SJCRH30 (cell line): ENCODE measurements at regions not wholly inside any gene's neighbourhood (a gene's known extent, or its start where the extent isn't known, plus 50 kb on each side); places are given as distances from the start of the nearest gene placed in this dataset.

Experiments used
- DNase-seq, 2 experiments: peaks; one replicate each; pipeline ENCODE4 v3.0.0-alpha.2; 2015 to 2020
- H3K27ac ChIP-seq: fragments of 250-450 bp; sonication (Bioruptor Pico); 2 replicates; pipeline ENCODE4 v1.5.1; 2020; ENCODE audit warnings: mild to moderate bottlenecking, moderate library complexity
- H3K27me3 ChIP-seq: fragments of 250-450 bp; sonication (Bioruptor Pico); 2 replicates; pipeline ENCODE4 v1.5.1; 2020; ENCODE audit warnings: mild to moderate bottlenecking, moderate library complexity
- H3K36me3 ChIP-seq: fragments of 250-450 bp; sonication (Bioruptor Pico); 2 replicates; pipeline ENCODE4 v1.5.1; 2020; ENCODE audit warnings: mild to moderate bottlenecking, moderate library complexity
- H3K4me1 ChIP-seq: fragments of 250-450 bp; sonication (Bioruptor Pico); 2 replicates; pipeline ENCODE4 v1.5.1; 2020; ENCODE audit warnings: mild to moderate bottlenecking, moderate library complexity
- H3K4me3 ChIP-seq: fragments of 250-450 bp; sonication (Bioruptor Pico); 2 replicates; pipeline ENCODE4 v1.5.1; 2020; ENCODE audit warnings: mild to moderate bottlenecking, moderate library complexity
- H3K9me3 ChIP-seq: fragments of 250-450 bp; sonication (Bioruptor Pico); replicated peaks from 2 replicates; pipeline ENCODE4 v1.5.1; 2020; ENCODE audit warnings: mild to moderate bottlenecking, moderate library complexity

DNA sequence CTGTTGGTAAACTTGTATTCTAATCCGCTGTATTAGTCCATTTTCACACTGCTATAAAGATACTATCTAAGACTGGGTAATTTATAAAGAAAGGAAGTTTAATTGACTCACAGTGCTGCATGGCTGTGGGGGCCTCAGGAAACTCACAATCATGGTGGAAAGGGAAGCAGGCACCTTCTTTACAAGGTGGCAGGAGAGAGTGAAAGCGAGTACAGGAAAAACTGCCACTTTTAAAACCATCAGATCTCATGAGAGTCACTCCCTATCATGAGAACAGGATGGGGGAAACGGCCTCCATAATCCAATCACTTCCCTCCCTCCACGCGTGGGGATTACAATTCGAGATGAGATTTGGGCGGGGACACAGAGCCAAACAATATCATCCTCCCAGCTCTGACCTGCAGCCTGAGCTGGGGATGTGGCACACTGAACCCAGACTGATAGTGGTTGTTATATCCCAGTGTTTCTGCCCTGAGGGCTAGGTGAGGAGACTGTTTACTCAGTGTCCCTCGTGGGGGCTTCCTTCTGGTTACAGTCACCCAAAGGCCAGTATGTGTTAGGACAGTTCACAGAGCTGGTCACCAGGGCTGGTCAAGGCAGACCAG lies 488.3 kb downstream of the KDM4C start:
- Histone ChIP-seq H3K4me3 (no peak overlapping the region), H3K36me3 (no peaks in the 10 kb centered on the region), H3K27ac (no peak overlapping the region), H3K4me1 (no peaks in the 10 kb centered on the region), H3K9me3 (no peaks in the 10 kb centered on the region), H3K27me3 (no peaks in the 10 kb centered on the region)
- DNase-seq = no peak

DNA sequence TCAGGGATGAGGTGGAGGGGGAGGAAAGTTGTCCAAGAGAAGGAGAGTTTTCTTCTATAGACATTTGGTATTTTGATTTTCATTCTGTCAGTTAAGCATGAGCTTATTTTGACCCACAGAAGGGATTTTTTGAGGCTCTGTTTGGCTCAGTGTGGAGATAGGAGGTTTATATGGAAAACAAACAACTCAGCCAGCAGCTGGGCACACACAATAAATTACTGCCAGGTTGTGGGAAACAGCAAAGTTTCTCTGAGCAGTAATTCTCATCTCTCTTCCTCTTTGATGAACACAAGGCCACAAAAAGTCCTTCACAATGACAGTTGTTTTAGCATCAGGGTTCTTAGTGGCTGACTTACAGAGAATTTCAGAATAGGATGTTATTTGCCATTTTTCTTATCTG lies 486.1 kb downstream of the KDM4C start:
- no peaks in the 10 kb centered on the region for H3K27me3 ChIP-seq

DNA sequence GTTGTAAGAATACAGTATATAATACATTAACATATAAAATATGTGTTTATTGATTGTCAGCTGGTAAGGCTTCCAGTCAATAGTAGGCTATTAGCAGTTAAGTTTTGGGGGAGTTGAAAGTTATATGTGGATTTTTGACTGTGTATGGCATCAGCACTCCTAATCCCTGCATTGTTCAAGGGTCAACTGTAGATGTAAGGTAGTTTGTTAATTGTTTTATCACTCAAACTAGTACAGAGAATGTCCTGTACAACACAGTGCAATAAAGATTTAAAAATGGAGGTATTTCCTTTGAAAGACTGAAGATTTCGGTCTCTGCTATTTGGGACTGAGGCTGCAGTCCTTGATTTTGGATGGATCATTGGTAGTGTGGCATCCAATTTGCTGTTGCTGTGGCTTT lies 484.4 kb downstream of the KDM4C start:
- H3K4me3 ChIP-seq = no peak overlapping the region
- no peaks in the 10 kb centered on the region for H3K9me3 ChIP-seq
- H3K4me1 ChIP-seq = no peaks in the 10 kb centered on the region
- H3K27me3 ChIP-seq = no peaks in the 10 kb centered on the region
- H3K36me3 ChIP-seq = no peaks in the 10 kb centered on the region
- H3K27ac ChIP-seq = no peak overlapping the region
- no peak for DNase-seq

More for the DNA sequence above, 486.1 kb downstream of the KDM4C start:
- DNase-seq = no peak
- no peak overlapping the region for H3K4me3 ChIP-seq
- H3K4me1 ChIP-seq = no peaks in the 10 kb centered on the region
- H3K9me3 ChIP-seq = no peaks in the 10 kb centered on the region
- H3K36me3 ChIP-seq = no peaks in the 10 kb centered on the region
- H3K27ac ChIP-seq = no peak overlapping the region

DNA sequence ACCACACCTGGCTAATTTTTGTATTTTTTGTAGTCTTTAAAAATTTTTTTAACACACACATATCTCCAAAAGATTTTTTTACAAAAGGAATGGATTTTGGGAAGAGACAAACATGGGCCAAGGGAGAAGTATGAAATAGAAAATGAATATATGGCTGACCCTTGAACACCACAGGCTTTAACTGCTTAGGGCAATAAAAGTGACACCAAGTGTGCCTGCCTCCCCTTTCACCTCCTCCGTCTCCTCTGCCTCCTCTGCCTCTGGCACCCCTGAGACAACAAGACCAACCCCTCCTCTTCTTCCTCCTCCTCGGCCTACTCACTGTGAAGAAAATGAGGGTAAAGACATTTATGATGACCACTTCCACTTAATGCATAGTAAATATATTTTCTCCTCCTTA lies 483.9 kb downstream of the KDM4C start:
- Histone ChIP-seq H3K36me3 (no peaks in the 10 kb centered on the region), H3K4me1 (no peaks in the 10 kb centered on the region), H3K27me3 (no peaks in the 10 kb centered on the region), H3K27ac (no peak overlapping the region), H3K9me3 (no peaks in the 10 kb centered on the region), H3K4me3 (no peak overlapping the region)
- no peak for DNase-seq

DNA sequence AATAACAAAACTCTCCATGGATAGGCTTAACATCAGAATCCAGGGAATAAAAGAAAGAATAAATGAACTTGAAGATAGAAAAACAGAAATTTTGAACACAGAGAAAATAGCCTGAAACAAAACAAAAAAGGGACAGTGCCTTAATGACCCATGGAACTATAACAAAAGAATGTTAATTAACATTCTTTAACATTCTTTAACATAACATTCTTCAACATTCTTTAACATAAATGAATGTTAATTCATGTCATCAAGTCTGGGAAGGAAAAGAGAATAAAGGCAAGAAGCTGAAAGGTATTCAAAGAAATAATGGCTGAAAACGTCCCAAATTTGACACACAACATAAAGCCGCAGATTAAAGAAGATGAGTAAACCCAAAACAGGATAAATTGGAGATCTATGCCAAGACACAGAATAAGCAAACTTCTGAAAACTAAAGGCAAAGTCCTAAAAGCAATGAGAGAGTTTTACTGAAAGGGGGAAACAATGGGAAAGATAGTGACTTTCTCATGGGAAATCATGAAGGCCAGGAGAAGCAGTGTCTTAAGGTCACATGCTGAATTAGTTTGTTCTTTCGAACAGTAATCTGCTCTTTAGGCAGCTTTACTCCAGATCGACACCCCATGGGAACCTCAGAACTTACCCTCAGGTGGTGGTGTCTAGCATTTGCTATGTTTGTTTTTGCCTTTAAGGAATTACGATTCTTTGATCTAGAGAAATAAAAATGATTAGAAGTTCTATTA lies 483.0 kb downstream of the KDM4C start:
- Histone ChIP-seq H3K4me3 (no peak overlapping the region), H3K27me3 (no peaks in the 10 kb centered on the region), H3K4me1 (no peaks in the 10 kb centered on the region), H3K9me3 (no peaks in the 10 kb centered on the region), H3K36me3 (no peaks in the 10 kb centered on the region), H3K27ac (no peak overlapping the region)
- no peak for DNase-seq

DNA sequence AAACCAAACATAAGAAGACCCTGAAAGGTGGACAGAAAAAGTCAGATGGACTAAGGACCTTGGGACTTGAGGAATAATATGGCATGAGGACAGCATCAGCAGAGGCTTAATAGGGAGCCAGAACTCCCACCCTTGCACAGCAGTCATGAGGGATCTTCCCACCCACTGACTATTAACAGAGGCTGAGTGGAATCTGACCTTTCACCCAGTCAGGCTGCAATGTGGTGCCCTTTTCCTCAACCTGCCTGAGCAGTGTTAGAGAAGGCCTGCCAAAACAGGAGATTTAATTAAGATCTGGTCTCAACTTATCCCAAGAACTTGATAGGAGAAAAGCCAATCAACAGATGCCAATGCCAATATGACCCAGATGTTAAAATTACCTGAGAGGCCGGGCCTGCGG lies 481.9 kb downstream of the KDM4C start:
- H3K4me3 ChIP-seq = no peak overlapping the region
- no peaks in the 10 kb centered on the region for H3K36me3 ChIP-seq
- H3K9me3 ChIP-seq = no peaks in the 10 kb centered on the region
- H3K4me1 ChIP-seq = no peaks in the 10 kb centered on the region
- H3K27ac ChIP-seq = no peak overlapping the region
- DNase-seq = no peak
- no peaks in the 10 kb centered on the region for H3K27me3 ChIP-seq

DNA sequence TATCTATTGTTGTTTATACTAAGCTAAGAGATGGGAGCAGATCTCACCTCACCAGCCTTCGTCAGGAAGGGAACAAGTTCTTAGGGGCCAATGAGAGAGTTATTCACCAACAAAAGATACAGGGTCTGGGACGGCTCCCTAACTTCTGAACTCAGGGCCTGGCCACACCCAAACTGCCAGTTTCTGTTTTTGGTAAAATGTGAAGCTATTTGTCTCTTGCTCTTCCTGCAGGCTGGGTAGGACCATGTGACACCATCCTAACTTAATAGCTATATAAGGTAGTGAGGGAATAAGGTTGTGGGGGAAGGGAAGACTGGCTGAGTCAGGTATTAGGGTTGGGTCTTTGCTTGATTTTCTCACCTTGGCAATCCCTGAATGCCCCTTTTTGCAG lies 480.5 kb downstream of the KDM4C start:
- H3K4me1 ChIP-seq = no peaks in the 10 kb centered on the region
- H3K27me3 ChIP-seq = no peaks in the 10 kb centered on the region
- H3K4me3 ChIP-seq = no peak overlapping the region
- no peaks in the 10 kb centered on the region for H3K36me3 ChIP-seq
- no peaks in the 10 kb centered on the region for H3K9me3 ChIP-seq
- no peak for DNase-seq
- H3K27ac ChIP-seq = no peak overlapping the region

DNA sequence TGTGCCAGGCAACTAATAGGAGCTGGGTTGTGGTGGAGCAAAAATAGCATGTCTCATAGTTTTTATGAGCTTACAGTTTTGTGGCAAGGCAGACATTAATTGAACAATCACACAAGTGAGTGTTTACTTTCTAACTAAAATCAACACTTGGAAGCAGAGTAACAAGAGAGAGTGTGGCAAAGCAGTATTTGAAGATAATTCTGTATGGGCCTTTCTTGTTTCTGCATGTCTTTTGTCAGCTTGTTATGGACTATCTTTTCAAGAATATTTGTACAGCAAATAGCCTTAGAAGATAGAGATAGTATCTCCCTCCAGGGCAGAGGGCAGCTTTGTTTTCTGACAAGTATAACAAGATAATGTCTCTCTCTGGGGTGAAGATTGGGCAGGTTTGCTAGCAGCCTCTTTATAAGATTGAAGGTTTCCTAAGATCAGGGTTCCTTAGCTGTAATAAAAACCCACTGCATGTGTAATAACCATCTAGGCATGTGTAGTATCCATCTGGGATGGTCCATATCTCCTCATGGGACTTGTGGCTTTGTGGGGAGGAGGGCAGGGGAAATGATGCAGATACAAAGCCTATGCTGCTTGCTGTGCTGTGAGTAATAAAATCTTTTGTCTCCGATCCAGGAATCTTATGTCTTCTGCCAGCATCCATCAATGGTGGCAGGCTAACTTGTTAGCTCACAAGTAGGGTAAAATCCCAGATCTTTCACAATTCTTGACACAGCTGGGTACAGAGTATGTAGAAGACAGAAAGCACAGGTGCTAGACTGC lies 479.9 kb downstream of the KDM4C start:
- Histone ChIP-seq H3K27ac (no peak overlapping the region), H3K27me3 (no peaks in the 10 kb centered on the region), H3K4me1 (no peaks in the 10 kb centered on the region), H3K36me3 (no peaks in the 10 kb centered on the region), H3K4me3 (no peak overlapping the region), H3K9me3 (no peaks in the 10 kb centered on the region)
- no peak for DNase-seq

DNA sequence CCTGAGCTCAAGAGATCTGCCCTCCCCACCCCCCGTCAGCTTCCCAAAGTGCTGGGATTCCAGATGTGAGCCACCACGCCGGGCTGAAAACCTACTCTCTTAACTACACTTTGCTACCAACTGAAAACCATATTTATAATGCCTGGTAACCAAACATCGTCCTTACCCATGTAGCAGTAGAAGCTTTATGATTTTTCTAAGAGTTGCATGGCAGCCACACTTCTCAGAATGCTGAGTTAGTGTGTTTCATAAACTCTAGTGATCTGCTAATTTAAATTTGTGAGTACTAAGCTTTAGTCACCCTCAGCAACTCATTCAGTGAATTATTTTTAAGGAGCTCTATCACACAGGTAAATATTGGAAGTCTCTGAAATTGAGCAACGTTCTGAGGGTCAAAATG lies 478.4 kb downstream of the KDM4C start:
- no peak overlapping the region for H3K27ac ChIP-seq
- no peak overlapping the region for H3K4me3 ChIP-seq
- H3K4me1 ChIP-seq = no peaks in the 10 kb centered on the region
- H3K27me3 ChIP-seq = no peaks in the 10 kb centered on the region
- no peaks in the 10 kb centered on the region for H3K9me3 ChIP-seq
- no peak for DNase-seq
- no peaks in the 10 kb centered on the region for H3K36me3 ChIP-seq

DNA sequence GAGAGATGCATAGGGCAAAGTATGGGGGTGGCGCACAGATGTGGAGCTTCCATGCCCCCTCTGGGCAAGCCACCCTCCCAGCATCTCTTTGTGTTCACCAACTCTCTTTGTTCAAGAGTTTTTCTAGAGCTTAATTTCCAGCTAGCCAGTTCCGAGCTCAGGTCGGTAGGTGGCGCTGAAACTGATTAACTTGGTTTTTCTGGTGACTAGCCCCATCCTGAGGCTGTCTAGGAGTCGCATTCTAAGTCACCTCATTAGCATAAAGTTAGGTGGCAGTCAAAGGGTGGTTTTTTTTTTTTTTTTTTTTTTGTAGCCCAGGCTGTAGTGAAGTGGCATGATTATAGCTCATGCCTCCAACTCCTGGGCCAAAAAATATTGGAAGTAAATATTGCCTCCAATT lies 476.4 kb downstream of the KDM4C start:
- Histone ChIP-seq H3K4me3 (no peak overlapping the region), H3K36me3 (no peaks in the 10 kb centered on the region), H3K4me1 (no peaks in the 10 kb centered on the region), H3K27me3 (no peaks in the 10 kb centered on the region), H3K27ac (no peak overlapping the region), H3K9me3 (no peaks in the 10 kb centered on the region)
- peak; percentile 24 to 66 for DNase-seq

DNA sequence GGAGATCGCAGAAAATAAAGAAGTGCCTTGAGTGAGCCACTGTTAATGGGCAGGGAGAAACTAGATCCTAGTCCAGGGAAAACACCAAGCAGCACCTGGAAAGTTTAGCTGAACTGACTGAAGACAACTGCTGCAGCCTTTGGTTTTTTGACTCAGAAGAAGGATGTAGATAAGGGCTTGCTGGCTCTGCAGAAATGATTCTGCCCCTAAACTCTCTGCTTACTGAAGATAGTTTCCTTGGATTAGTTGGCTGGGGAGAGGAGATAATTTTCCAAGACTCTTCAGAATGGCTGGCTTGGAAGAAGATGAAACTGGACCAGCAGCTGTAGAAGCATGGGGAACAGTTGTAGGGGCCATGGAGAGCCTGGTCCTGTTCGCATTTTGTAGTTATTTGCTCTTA lies 471.8 kb downstream of the KDM4C start:
- Histone ChIP-seq H3K4me1 (no peaks in the 10 kb centered on the region), H3K36me3 (no peaks in the 10 kb centered on the region), H3K27ac (no peak overlapping the region), H3K4me3 (no peak overlapping the region), H3K27me3 (no peaks in the 10 kb centered on the region), H3K9me3 (no peaks in the 10 kb centered on the region)
- DNase-seq = no peak

DNA sequence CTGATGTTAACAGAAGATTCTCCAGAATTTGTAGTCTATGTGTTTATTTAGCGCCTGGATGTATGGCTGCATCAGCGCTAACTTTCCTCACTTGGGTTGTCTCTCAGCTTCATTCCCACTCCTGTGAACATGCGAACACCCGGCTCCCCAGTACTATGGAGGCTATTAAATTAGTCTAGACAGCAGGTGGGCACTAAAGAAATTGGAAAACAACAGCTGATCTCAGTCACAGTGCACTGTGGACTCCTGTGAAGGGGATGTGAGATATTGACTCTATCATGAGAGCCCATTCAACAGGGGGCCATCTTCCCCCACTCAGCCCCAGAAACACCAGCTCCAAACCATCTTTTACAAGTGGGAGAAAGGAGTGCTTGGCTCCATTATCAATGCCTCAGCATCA lies 471.0 kb downstream of the KDM4C start:
- Histone ChIP-seq H3K4me3 (no peak overlapping the region), H3K27me3 (no peaks in the 10 kb centered on the region), H3K27ac (no peak overlapping the region), H3K9me3 (no peaks in the 10 kb centered on the region), H3K4me1 (no peaks in the 10 kb centered on the region), H3K36me3 (no peaks in the 10 kb centered on the region)
- peak in 1 of 2 experiments; percentile 13 for DNase-seq

DNA sequence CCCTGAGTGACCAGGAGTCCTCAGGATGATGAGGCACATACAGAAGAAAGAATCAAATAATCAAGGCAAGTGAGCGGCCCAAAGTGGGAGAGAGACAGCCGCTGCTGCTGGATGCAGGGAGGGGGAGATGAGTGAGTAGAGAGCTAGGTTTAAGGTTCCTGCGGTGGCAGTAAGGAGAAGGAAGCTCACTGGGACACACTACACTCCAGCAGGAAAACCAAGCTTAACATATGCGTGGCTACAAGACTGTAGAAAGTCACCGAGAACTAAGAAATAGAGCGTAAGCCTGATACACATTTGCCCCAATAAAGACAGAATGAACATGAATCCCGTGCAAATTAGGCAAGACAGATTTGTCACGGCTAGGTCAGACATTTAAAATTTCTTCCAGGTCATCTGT lies 470.2 kb downstream of the KDM4C start:
- Histone ChIP-seq H3K27me3 (no peaks in the 10 kb centered on the region), H3K27ac (no peak overlapping the region), H3K4me1 (no peaks in the 10 kb centered on the region), H3K36me3 (no peaks in the 10 kb centered on the region), H3K9me3 (no peaks in the 10 kb centered on the region), H3K4me3 (no peak overlapping the region)
- DNase-seq = no peak

DNA sequence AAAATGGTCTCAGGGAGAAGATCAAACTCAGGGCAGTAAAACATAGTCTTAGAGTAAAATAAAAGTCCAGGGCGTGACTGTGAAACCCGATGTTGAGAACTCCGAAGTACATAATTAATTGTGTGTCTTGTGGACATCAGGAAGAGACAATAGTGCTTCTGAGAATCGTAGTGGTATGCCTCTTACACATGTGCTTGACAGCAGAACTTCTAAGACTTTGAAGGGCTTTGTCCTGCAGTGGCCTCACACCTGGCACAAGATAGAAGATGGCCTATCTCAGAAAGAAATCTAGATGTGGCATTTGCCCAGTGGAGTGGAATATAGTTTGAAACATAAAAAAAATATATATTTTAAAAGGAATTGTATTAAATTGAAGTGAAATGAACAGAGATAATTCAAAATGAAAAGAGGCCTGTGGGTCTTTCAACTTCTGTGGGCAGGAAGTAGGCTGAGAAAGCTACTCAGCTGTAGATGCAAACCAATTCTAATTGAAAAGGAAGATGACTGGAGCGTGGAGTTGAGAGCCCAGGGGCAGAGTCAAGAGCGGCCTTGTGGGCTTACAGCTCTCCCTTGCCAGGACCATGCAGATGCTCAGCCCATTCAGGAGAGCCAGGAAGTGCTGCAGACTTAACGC lies 468.4 kb downstream of the KDM4C start:
- H3K36me3 ChIP-seq = no peaks in the 10 kb centered on the region
- DNase-seq = no peak
- no peak overlapping the region for H3K27ac ChIP-seq
- H3K4me3 ChIP-seq = no peak overlapping the region
- H3K4me1 ChIP-seq = no peaks in the 10 kb centered on the region
- H3K9me3 ChIP-seq = no peaks in the 10 kb centered on the region
- no peaks in the 10 kb centered on the region for H3K27me3 ChIP-seq
